ENCODE measurements at regions not wholly inside any gene's neighbourhood (a gene's known extent, or its start where the extent isn't known, plus 50 kb on each side); places are given as distances from the start of the nearest gene placed in this dataset.

DNA sequence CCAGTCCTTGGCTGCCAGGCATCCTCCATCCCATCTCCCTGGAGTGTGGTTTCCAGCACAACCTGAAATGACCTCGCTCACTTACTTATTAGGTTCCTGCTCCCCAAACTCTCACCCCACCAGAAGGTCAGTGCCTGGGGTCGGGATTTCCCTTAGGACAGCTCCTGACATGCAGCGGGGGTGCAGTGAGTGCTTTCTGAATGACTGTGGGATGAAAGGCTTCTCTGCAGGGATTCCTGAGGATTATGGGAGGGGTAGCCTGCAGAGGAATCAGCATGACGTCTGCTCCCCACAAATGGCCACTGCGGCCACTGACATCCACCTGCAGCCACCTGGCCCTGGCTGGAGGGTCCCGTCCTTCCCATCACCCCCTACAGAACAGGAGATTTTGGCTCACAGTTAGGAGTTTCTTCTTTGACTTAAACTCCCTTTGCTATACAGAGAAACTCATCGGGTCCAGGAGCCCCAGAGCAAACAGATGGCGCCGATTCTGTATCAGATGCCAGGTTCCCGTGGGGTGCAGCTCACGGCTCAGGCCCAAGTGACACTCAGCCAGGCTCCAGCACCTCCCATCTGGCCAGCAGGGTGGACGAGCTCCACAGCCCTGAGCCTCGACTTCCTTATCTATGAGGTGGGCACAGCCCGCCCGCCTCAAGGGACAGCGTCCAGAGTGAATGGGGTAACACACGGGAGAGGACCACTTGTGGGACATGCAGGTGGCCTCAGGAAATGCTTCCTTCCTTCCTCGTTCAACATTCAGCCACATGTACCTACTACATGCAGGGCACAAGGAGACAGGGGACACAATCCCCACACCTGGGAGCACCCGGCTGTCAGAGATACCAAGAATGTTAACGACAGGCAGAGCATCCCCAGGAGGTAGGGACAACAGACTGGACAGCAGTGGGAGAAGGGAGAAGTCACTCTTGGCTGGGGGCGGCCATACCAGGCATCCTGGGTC, 69.8 kb downstream of the RMI2 start:
- TF ChIP-seq, protein P1, sequence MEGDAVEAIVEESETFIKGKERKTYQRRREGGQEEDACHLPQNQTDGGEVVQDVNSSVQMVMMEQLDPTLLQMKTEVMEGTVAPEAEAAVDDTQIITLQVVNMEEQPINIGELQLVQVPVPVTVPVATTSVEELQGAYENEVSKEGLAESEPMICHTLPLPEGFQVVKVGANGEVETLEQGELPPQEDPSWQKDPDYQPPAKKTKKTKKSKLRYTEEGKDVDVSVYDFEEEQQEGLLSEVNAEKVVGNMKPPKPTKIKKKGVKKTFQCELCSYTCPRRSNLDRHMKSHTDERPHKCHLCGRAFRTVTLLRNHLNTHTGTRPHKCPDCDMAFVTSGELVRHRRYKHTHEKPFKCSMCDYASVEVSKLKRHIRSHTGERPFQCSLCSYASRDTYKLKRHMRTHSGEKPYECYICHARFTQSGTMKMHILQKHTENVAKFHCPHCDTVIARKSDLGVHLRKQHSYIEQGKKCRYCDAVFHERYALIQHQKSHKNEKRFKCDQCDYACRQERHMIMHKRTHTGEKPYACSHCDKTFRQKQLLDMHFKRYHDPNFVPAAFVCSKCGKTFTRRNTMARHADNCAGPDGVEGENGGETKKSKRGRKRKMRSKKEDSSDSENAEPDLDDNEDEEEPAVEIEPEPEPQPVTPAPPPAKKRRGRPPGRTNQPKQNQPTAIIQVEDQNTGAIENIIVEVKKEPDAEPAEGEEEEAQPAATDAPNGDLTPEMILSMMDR (conservative IDR thresholded peaks at IDR 0.05 in 1 of 2, IDR thresholded peaks at IDR 0.05 in 1 of 2; ENCODE audit: extremely low read depth in 1 of 2, insufficient read depth in 1 of 2, low read depth in 1 of 2, low read length in 2 of 2) = no peak
- TF ChIP-seq EZH2 (IDR thresholded peaks at IDR 0.05; ENCODE audit: borderline replicate concordance, low read length) = no peak

Measured in mammary epithelial cell (primary cell).